HEK293T (cell line): ENCODE measurements at regions not wholly inside any gene's neighbourhood (a gene's known extent, or its start where the extent isn't known, plus 50 kb on each side); places are given as distances from the start of the nearest gene placed in this dataset.

Experiments used
- CTCF ChIA-PET: fragments of 350-600 bp; formaldehyde crosslinking; extraction: SDS; loops from one replicate; lab custom pipeline; 2021; ENCODE audit warnings: antibody characterized with exemption, inconsistent platforms; lab: Yijun Ruan, JAX
- POLR2A ChIA-PET: fragments of 350-600 bp; formaldehyde crosslinking; extraction: SDS; loops from one replicate; lab custom pipeline; 2020; ENCODE audit warnings: antibody characterized with exemption, inconsistent platforms; lab: Yijun Ruan, JAX
- DNase-seq: peaks from one replicate; pipeline ENCODE4 v3.0.0; 2012; ENCODE audit warnings: mixed read lengths; ENCODE audit errors: extremely low spot score
- ARNT ChIP-seq: fragments of 450-650 bp; IDR thresholded peaks from 2 replicates; pipeline ENCODE4 v1.6.1; 2017; ENCODE audit warnings: mild to moderate bottlenecking
- BHLHE40 ChIP-seq: fragments of 450-650 bp; IDR thresholded peaks from 2 replicates; pipeline ENCODE4 v1.6.1; 2016; ENCODE audit warnings: mild to moderate bottlenecking, moderate library complexity, borderline replicate concordance
- CTBP1 ChIP-seq: fragments of 450-650 bp; IDR thresholded peaks from 2 replicates; pipeline ENCODE4 v1.6.1; 2016; ENCODE audit warnings: borderline replicate concordance
- ELF4 ChIP-seq: fragments of 450-650 bp; IDR thresholded peaks from 2 replicates; pipeline ENCODE4 v1.6.1; 2017; ENCODE audit warnings: antibody characterized with exemption
- FOXA1 ChIP-seq: fragments of 450-650 bp; IDR thresholded peaks from 2 replicates; pipeline ENCODE4 v1.6.1; 2016; ENCODE audit warnings: mild to moderate bottlenecking
- FOXK2 ChIP-seq: fragments of 450-650 bp; IDR thresholded peaks from 2 replicates; pipeline ENCODE4 v1.6.1; 2016; ENCODE audit warnings: mild to moderate bottlenecking
- FOXM1 ChIP-seq: fragments of 450-650 bp; IDR thresholded peaks from 2 replicates; pipeline ENCODE4 v1.6.1; 2017; ENCODE audit warnings: mild to moderate bottlenecking, borderline replicate concordance
- HDGF ChIP-seq: fragments of 450-650 bp; IDR thresholded peaks from 2 replicates; pipeline ENCODE4 v1.6.1; 2017; ENCODE audit warnings: antibody characterized with exemption, borderline replicate concordance
- L3MBTL2 ChIP-seq: fragments of 450-650 bp; conservative IDR thresholded peaks from 2 replicates; pipeline ENCODE4 v1.6.1; 2016; ENCODE audit warnings: mild to moderate bottlenecking
- LEF1 ChIP-seq: fragments of 450-650 bp; IDR thresholded peaks from 2 replicates; pipeline ENCODE4 v1.6.1; 2017; ENCODE audit warnings: mild to moderate bottlenecking, borderline replicate concordance
- NFRKB ChIP-seq: fragments of 450-650 bp; IDR thresholded peaks from 2 replicates; pipeline ENCODE4 v1.6.1; 2016; ENCODE audit warnings: mild to moderate bottlenecking, moderate library complexity
- PKNOX1 ChIP-seq: fragments of 450-650 bp; IDR thresholded peaks from 2 replicates; pipeline ENCODE4 v1.6.1; 2016
- SP1 ChIP-seq: fragments of 450-650 bp; IDR thresholded peaks from 2 replicates; pipeline ENCODE4 v1.6.1; 2017
- SUZ12 ChIP-seq: fragments of 450-650 bp; IDR thresholded peaks from 2 replicates; pipeline ENCODE4 v1.6.1; 2016; ENCODE audit warnings: mild to moderate bottlenecking
- TARDBP ChIP-seq: fragments of 450-650 bp; IDR thresholded peaks from 2 replicates; pipeline ENCODE4 v1.6.1; 2016
- ZNF384 ChIP-seq: fragments of 450-650 bp; IDR thresholded peaks from 2 replicates; pipeline ENCODE4 v1.6.1; 2016

GRCh38 chr18:11323359-11323819, 174.0 kb upstream of the PIEZO2 start:
- peak; percentile 6 for DNase-seq
- ChIA-PET POLR2A (no interaction called here), CTCF (no interaction called here)

GRCh38 chr18:11322716-11323115, 173.3 kb upstream of the PIEZO2 start:
- peak; percentile 17 for DNase-seq
- POLR2A ChIA-PET = no interaction called here
- no peak for TF ChIP-seq L3MBTL2
- no peak for TF ChIP-seq PKNOX1
- TF ChIP-seq TARDBP = no peak
- CTCF ChIA-PET = no interaction called here

More at GRCh38 chr18:11323359-11323819, 174.0 kb upstream of the PIEZO2 start:
- TF ChIP-seq SP1 (no peak), L3MBTL2 (peak; percentile 43), BHLHE40 (no peak)

GRCh38 chr18:11322006-11322405, 172.6 kb upstream of the PIEZO2 start:
- ChIA-PET CTCF (no interaction called here), POLR2A (no interaction called here)
- no peak for TF ChIP-seq TARDBP

GRCh38 chr18:11320986-11321385, 171.6 kb upstream of the PIEZO2 start:
- POLR2A ChIA-PET = no interaction called here
- TF ChIP-seq SUZ12 (no peak), BHLHE40 (no peak), FOXK2 (no peak), ARNT (no peak)
- no peak for DNase-seq
- CTCF ChIA-PET = interaction anchor here (0.8 kb wide), 1 partner anchor 9 kb away, joined by 3 read pairs; no protein-coding TSS in a partner anchor

More at GRCh38 chr18:11322006-11322405, 172.6 kb upstream of the PIEZO2 start:
- DNase-seq = no peak

- DNase-seq = no peak
- ChIA-PET POLR2A (no interaction called here), CTCF (no interaction called here)
- TF ChIP-seq CTBP1 (no peak), PKNOX1 (no peak), FOXK2 (no peak), FOXA1 (no peak), ARNT (no peak), SUZ12 (no peak), ELF4 (no peak)
Observed at GRCh38 chr18:11316546-11316945, 167.2 kb upstream of the PIEZO2 start.

GRCh38 chr18:11310476-11311086, 161.2 kb upstream of the PIEZO2 start:
- CTCF ChIA-PET = interaction anchor here (0.6 to 1.7 kb wide), 7 partner anchors 9 to 243 kb away, joined by 3 to 7 read pairs (median 3); no protein-coding TSS in a partner anchor
- peak; percentile 33 for DNase-seq
- POLR2A ChIA-PET = no interaction called here

GRCh38 chr18:11309172-11309571, 159.8 kb upstream of the PIEZO2 start:
- TF ChIP-seq L3MBTL2 = no peak
- no peak for TF ChIP-seq ARNT
- TF ChIP-seq FOXM1 = no peak
- no peak for TF ChIP-seq FOXA1
- TF ChIP-seq TARDBP = no peak
- no peak for TF ChIP-seq BHLHE40
- no peak for TF ChIP-seq NFRKB
- no peak for TF ChIP-seq SP1
- no peak for TF ChIP-seq CTBP1
- TF ChIP-seq ELF4 = no peak
- TF ChIP-seq ZNF384 = no peak
- TF ChIP-seq LEF1 = no peak
- no peak for TF ChIP-seq HDGF
- TF ChIP-seq SUZ12 = no peak
- TF ChIP-seq PKNOX1 = no peak
- no peak for TF ChIP-seq FOXK2
- ChIA-PET CTCF (no interaction called here), POLR2A (no interaction called here)
- DNase-seq = no peak

More at GRCh38 chr18:11310476-11311086, 161.2 kb upstream of the PIEZO2 start:
- TF ChIP-seq ZNF384 = no peak
- TF ChIP-seq BHLHE40 = no peak
- no peak for TF ChIP-seq L3MBTL2
- no peak for TF ChIP-seq NFRKB
- no peak for TF ChIP-seq SUZ12
- no peak for TF ChIP-seq FOXM1
- no peak for TF ChIP-seq HDGF
- no peak for TF ChIP-seq FOXK2
- TF ChIP-seq TARDBP = no peak
- TF ChIP-seq SP1 = no peak
- TF ChIP-seq CTBP1 = no peak
- no peak for TF ChIP-seq ARNT
- no peak for TF ChIP-seq FOXA1
- no peak for TF ChIP-seq ELF4
- TF ChIP-seq LEF1 = no peak
- TF ChIP-seq PKNOX1 = no peak
